Germinal center (tissue), 1 donor: ENCODE measurements at regions not wholly inside any gene's neighbourhood (a gene's known extent, or its start where the extent isn't known, plus 50 kb on each side); places are given as distances from the start of the nearest gene placed in this dataset.
"Not testable (repeated sequence)": the region's sequence is repeated elsewhere in the genome, so short reads cannot be mapped to it uniquely, and the experiment has no call there.

ENCODE experiments used
- DNase-seq: peaks from one replicate; pipeline ENCODE4 v3.0.0; 2012; ENCODE audit warnings: mixed read lengths, low spot score

GRCh38 chr6:163738304-163738703 lies 323.8 kb downstream of the QKI start:
- DNase-seq = no peak

GRCh38 chr6:163735076-163735475 lies 320.6 kb downstream of the QKI start:
- no peak for DNase-seq

GRCh38 chr6:163733061-163733460 lies 318.5 kb downstream of the QKI start:
- DNase-seq = no peak

GRCh38 chr6:163732479-163732878 lies 318.0 kb downstream of the QKI start:
- DNase-seq = no peak

GRCh38 chr6:163732014-163732351 lies 317.5 kb downstream of the QKI start:
- DNase-seq = not testable (repeated sequence)

GRCh38 chr6:163731215-163732013 lies 316.9 kb downstream of the QKI start:
- no peak for DNase-seq

- no peak for DNase-seq
These were observed 316.0 kb downstream of the QKI start for GRCh38 chr6:163730246-163731210.

GRCh38 chr6:163729127-163729872 lies 314.8 kb downstream of the QKI start:
- no peak for DNase-seq

- DNase-seq = no peak
These were observed 314.1 kb downstream of the QKI start for GRCh38 chr6:163728442-163729126.

GRCh38 chr6:163726037-163726695 lies 311.6 kb downstream of the QKI start:
- no peak for DNase-seq

- DNase-seq = no peak
These were observed 310.8 kb downstream of the QKI start for GRCh38 chr6:163725008-163725941.

GRCh38 chr6:163724196-163724595 lies 309.7 kb downstream of the QKI start:
- DNase-seq = no peak

- no peak for DNase-seq
These were observed 309.2 kb downstream of the QKI start for GRCh38 chr6:163723759-163724158.

GRCh38 chr6:163721922-163722692 lies 307.6 kb downstream of the QKI start:
- DNase-seq = no peak

GRCh38 chr6:163721435-163721834 lies 306.9 kb downstream of the QKI start:
- no peak for DNase-seq

GRCh38 chr6:163720460-163721235 lies 306.1 kb downstream of the QKI start:
- no peak for DNase-seq

GRCh38 chr6:163720005-163720404 lies 305.5 kb downstream of the QKI start:
- no peak for DNase-seq

GRCh38 chr6:163719028-163719742 lies 304.7 kb downstream of the QKI start:
- DNase-seq = no peak
